HL-60/S4 treated with retinoic acid at 250 ng/mL for 4 days and 3 days (cell line): ENCODE measurements at regions not wholly inside any gene's neighbourhood (a gene's known extent, or its start where the extent isn't known, plus 50 kb on each side); places are given as distances from the start of the nearest gene placed in this dataset.
"Not testable (repeated sequence)": the region's sequence is repeated elsewhere in the genome, so short reads cannot be mapped to it uniquely, and the experiment has no call there.

Experiments
- in situ Hi-C: fragments of 300-500 bp; cut with MboI; formaldehyde crosslinking; loops from 2 replicates; pipeline ENCODE4 v1.7.0; 2022; ENCODE audit warnings: low sequenced_read_pairs

DNA sequence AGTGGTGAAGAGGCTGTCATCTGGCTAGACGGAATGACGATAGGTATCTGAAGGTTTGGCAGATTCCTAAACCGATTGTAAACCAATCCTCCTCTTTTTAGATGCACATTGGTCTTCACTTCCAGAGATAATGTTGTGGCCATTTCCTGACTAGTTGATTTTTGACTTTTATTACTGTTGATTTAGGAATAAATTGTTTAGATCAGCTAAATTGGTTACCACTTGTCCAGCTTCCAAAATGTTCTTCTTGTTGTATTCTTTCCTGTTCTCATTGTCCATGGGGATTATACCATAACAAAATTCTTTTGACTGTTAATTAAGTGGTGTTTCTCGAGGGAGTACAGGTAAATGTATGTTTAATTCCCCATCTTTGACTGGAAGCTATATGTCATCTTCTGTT, 119.7 kb downstream of the MACROH2A1 start:
- in situ Hi-C loops, result no loop called here

DNA sequence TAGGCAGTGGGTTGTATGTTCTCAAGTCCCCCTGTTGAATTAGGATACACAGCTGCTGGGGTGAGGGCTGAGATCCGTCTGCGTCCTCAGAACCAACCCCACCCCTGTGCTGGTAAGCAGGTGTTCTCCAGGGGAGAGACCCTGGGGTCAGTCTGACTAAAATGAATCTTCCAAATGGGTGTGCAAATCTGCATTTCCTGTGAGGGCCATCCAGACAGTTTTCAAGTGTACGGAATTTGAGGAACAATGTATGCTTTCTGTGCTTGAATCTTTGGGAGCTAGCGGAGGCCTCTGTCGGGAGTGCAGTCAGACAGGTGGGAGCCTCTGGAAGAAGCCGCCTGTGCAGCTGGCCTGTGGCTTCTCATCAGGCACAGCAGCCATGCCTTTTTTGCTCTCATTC, 122.9 kb downstream of the MACROH2A1 start:
- in situ Hi-C loops, result no loop called here

GRCh38 chr5:135273212-135273611, 125.8 kb downstream of the MACROH2A1 start:
- in situ Hi-C loops, result no loop called here

- in situ Hi-C loops, result no loop called here
These were observed 126.7 kb downstream of the MACROH2A1 start for GRCh38 chr5:135272311-135272805.

GRCh38 chr5:135271533-135272310, 127.3 kb downstream of the MACROH2A1 start:
- in situ Hi-C loops, result no loop called here

DNA sequence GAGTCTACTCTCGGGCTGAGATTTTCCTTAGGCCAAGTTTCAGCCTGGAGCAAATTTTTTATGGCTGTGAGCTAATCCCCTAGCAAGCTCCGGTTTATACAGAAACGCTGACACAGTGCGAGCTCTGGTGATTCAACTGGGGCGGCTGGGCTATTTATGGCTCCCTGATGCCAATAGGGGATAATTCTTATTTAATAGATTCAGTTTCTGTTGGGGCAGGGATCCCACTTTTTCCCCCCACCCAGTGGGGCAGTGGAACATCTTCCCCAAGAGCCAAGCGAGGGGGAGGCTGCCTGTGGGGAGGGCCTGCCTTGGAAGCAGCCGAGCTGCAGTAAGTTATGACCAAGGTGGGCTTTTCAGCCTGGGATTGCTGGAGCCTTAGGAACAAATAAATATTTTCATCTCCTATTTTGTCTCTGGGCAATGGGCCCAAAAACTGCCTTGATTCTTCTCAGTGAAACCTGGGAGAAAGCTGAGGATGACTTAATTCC, 129.1 kb downstream of the MACROH2A1 start:
- in situ Hi-C loops, result no loop called here

DNA sequence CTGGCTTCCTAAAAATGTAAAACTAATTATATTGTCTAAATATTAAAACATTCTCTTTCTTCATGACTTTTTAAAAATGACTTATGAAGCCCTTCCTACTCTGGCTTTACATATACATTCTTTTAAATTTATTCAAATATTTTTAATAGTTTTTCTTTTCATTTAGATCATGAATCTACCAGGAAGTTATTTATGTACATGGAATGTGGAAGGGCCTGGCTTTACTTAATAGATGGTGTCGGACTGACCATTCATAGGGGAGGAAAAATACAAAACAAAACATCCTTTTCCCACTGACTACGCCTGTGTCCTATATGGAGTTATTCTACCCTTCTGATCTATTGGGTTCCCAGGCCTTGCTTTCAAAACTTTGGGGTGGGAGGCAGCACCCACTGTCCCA, 129.8 kb downstream of the MACROH2A1 start:
- in situ Hi-C loops, result no loop called here

- in situ Hi-C loops, result no loop called here
These were observed 132.1 kb downstream of the MACROH2A1 start for GRCh38 chr5:135266975-135267374.

- in situ Hi-C loops, result no loop called here
These were observed 132.8 kb downstream of the MACROH2A1 start for GRCh38 chr5:135266303-135266635.

DNA sequence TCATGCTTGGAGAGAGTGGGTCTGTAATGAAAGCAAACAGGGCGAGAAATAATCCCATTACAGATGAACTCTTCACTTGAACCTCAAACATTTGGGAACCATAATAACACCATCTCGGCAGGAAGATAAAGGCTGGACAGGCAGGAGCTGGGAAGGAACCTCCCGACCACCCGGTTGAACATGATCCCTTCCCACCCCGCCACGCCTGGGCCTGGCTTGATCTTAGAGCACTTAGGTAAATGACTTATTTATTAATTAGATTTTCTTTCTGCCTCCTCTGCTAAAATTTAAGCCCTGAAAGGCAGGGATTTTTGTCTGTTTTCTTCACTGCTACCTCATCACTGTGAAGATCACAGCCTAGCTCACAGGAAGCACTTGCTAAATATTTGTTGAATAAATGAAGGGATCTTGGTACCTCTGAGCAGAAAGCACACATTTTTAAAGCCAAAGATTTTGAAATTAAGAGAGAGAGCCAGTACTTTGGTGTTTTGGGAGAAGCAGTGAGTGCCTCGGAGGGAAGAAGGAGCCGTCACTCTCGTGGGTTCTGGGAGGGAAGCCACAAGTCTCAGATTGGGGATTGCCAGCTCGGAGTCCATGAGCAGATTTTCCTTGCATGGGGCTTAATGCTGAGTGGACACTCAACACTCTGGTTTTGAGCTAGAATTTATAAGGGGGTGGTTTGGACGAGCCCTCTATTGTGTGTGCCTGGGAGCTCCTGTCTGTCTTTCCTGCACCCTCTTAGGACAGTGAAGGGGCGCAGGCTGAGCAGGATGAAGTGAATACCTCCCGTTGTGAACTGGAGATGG, 133.3 kb downstream of the MACROH2A1 start:
- in situ Hi-C loops, result no loop called here

GRCh38 chr5:135264451-135265440, 134.3 kb downstream of the MACROH2A1 start:
- in situ Hi-C loops, result no loop called here

DNA sequence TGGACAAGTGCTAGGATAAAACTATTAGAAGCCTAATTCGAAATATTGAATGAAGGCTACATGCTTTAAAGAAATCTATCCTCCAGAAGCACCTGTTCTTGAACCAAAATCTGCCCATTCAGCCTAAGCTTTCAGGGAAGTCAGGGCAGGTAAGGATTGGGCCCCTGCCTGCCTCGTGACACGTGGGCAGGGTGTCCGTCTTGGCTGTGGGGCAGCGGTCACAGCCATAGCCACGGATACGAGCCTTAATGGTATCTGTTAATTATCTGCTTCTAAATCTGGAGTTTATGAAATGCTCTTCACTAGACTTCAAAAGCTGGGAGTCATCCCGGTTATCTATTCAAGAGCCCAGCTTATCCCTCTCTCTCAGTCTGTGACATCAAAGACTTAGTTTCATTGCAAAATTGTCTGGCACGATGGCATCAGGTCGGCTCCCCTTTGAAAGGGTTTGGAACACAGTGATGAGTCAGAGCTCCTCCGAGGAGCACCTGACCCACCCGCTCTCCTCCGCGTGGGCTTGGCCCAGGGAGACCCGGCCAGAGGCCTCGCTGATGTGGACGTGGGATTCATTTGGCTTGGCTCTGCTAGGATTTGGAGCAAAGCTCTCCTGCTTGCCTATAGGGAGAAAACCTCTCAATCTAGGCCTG, 135.9 kb downstream of the MACROH2A1 start:
- in situ Hi-C loops, result no loop called here

- in situ Hi-C loops, result no loop called here
These were observed 136.7 kb downstream of the MACROH2A1 start for GRCh38 chr5:135262364-135262763.

GRCh38 chr5:135260108-135260507, 138.9 kb downstream of the MACROH2A1 start:
- in situ Hi-C loops, result not testable (repeated sequence)

- in situ Hi-C loops, result no loop called here
These were observed 143.4 kb downstream of the MACROH2A1 start for GRCh38 chr5:135255461-135256178.

DNA sequence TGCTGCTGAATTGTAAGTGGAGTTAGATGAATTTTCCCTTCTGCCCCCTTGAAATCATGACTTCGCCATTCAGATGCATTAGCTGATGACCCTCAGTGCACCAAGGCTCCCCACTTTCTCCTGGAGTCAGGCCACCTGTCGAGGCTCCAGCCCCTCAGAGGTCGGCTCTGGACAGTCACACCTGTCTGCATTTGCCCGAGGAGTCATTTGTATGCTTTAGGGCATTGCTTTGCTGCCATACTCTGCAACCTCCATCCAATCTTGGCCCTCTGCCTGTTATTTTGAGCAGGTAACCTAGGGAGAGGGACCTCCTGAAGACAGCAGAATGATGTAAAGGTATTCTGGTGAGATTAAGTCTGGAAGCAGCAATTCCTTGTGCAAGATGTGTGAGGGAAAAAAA, 144.8 kb downstream of the MACROH2A1 start:
- in situ Hi-C loops, result no loop called here

GRCh38 chr5:135253601-135254178, 145.3 kb downstream of the MACROH2A1 start:
- in situ Hi-C loops, result no loop called here

- in situ Hi-C loops, result no loop called here
These were observed 147.9 kb downstream of the MACROH2A1 start for GRCh38 chr5:135251093-135251492.

DNA sequence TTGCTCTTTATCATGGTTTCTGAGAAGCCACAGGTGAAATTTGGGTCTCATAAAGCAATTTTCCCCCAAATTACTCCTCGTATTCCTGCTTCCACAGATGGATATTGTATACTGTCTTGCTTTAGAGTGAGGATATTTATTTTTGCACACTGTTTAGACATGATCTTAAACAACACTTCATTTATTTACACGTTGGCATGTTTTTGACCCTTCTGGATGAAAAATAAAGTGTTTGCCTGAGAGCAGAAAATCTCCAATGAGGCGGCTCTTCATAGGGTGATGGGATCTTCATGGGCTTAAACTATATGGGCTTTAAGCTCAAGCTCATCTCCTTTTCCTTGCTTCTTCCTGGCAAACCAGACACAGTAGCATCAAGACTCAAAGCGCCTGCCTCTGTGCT, 148.4 kb downstream of the MACROH2A1 start:
- in situ Hi-C loops, result no loop called here
